ENCODE measurements at regions not wholly inside any gene's neighbourhood (a gene's known extent, or its start where the extent isn't known, plus 50 kb on each side); places are given as distances from the start of the nearest gene placed in this dataset.
"Not testable (repeated sequence)": the region's sequence is repeated elsewhere in the genome, so short reads cannot be mapped to it uniquely, and the experiment has no call there.

- peaks cover 0 to 4% (median 0%) of the 10 kb centered on the region in 5 donors for H3K27me3 Mint-ChIP-seq
- no peak overlapping the region for H3K4me3 Mint-ChIP-seq
- H3K27ac Mint-ChIP-seq = no peak overlapping the region
- H3K36me3 Mint-ChIP-seq = peaks cover 0 to 3% (median 0%) of the 10 kb centered on the region in 3 donors
- POLR2A ChIA-PET = no interaction called here
- ATAC-seq = no peak
- H3K4me1 Mint-ChIP-seq = peaks cover 10 to 17% (median 15%) of the 10 kb centered on the region in 4 donors
- H3K9me3 Mint-ChIP-seq = peaks cover 0 to 11% (median 0%) of the 10 kb centered on the region in 9 donors
- DNase-seq = no peak
Observed at GRCh38 chr21:35796844-35797243, 263.5 kb downstream of the SETD4 start.

- Mint-ChIP-seq H3K27ac (peak overlapping the region in 1 of 10 donors; percentile 7), H3K9me3 (peaks cover 0 to 12% (median 5%) of the 10 kb centered on the region in 9 donors)
- H3K4me3 Mint-ChIP-seq, DNase-seq, POLR2A ChIA-PET, H3K27me3 Mint-ChIP-seq, H3K36me3 Mint-ChIP-seq, H3K4me1 Mint-ChIP-seq, ATAC-seq: not testable (repeated sequence)
Observed at GRCh38 chr21:35794527-35794926, 265.8 kb downstream of the SETD4 start.

- H3K9me3 Mint-ChIP-seq = peaks cover 0 to 12% (median 5%) of the 10 kb centered on the region in 9 donors
- H3K27ac Mint-ChIP-seq = no peak overlapping the region
- H3K27me3 Mint-ChIP-seq = peaks cover 0 to 5% (median 1%) of the 10 kb centered on the region in 5 donors
- H3K4me1 Mint-ChIP-seq = no peaks in the 10 kb centered on the region
- H3K36me3 Mint-ChIP-seq = peaks cover 0 to 3% (median 0%) of the 10 kb centered on the region in 3 donors
- ATAC-seq (no peak), DNase-seq (no peak)
- H3K4me3 Mint-ChIP-seq = no peak overlapping the region
- POLR2A ChIA-PET = no interaction called here
Observed at GRCh38 chr21:35792569-35793305, 267.6 kb downstream of the SETD4 start.

GRCh38 chr21:35791541-35792325, 268.6 kb downstream of the SETD4 start:
- Mint-ChIP-seq H3K27ac (peak overlapping the region in 1 of 10 donors; percentile 52), H3K36me3 (peaks cover 0 to 8% (median 5%) of the 10 kb centered on the region in 3 donors), H3K4me3 (no peak overlapping the region), H3K27me3 (peaks cover 0 to 11% (median 1%) of the 10 kb centered on the region in 5 donors), H3K9me3 (peaks cover 0 to 12% (median 5%) of the 10 kb centered on the region in 9 donors), H3K4me1 (no peaks in the 10 kb centered on the region)
- POLR2A ChIA-PET = no interaction called here
- no peak for DNase-seq
- no peak for ATAC-seq

GRCh38 chr21:35783721-35784120, 276.6 kb downstream of the SETD4 start:
- Mint-ChIP-seq H3K9me3 (peaks cover 0 to 4% (median 0%) of the 10 kb centered on the region in 9 donors), H3K36me3 (peaks cover 0 to 12% (median 2%) of the 10 kb centered on the region in 3 donors), H3K27ac (no peak overlapping the region), H3K4me1 (no peaks in the 10 kb centered on the region), H3K4me3 (no peak overlapping the region), H3K27me3 (peaks cover 1 to 6% (median 5%) of the 10 kb centered on the region in 5 donors)
- DNase-seq (no peak), ATAC-seq (no peak)
- POLR2A ChIA-PET = no interaction called here

- ATAC-seq (no peak), DNase-seq (no peak)
- no peak overlapping the region for H3K4me3 Mint-ChIP-seq
- POLR2A ChIA-PET = no interaction called here
- H3K27ac Mint-ChIP-seq = no peak overlapping the region
- no peaks in the 10 kb centered on the region for H3K4me1 Mint-ChIP-seq
- H3K9me3 Mint-ChIP-seq = peaks cover 0 to 4% (median 0%) of the 10 kb centered on the region in 9 donors
- H3K36me3 Mint-ChIP-seq = peaks cover 0 to 12% (median 2%) of the 10 kb centered on the region in 3 donors
- peaks cover 5 to 10% (median 6%) of the 10 kb centered on the region in 5 donors for H3K27me3 Mint-ChIP-seq
Observed at GRCh38 chr21:35782667-35783066, 277.7 kb downstream of the SETD4 start.

GRCh38 chr21:35780983-35781382, 279.3 kb downstream of the SETD4 start:
- ATAC-seq = no peak
- Mint-ChIP-seq H3K9me3 (peaks cover 0 to 3% (median 0%) of the 10 kb centered on the region in 9 donors), H3K27me3 (peaks cover 4 to 10% (median 5%) of the 10 kb centered on the region in 5 donors), H3K36me3 (peaks cover 0 to 2% (median 0%) of the 10 kb centered on the region in 3 donors), H3K27ac (no peak overlapping the region), H3K4me1 (no peaks in the 10 kb centered on the region), H3K4me3 (no peak overlapping the region)
- POLR2A ChIA-PET = no interaction called here
- no peak for DNase-seq

- Mint-ChIP-seq H3K9me3 (no peaks in the 10 kb centered on the region), H3K27me3 (peaks cover 3 to 10% (median 4%) of the 10 kb centered on the region in 5 donors), H3K27ac (no peak overlapping the region), H3K4me1 (no peaks in the 10 kb centered on the region), H3K4me3 (no peak overlapping the region), H3K36me3 (no peaks in the 10 kb centered on the region)
- ATAC-seq (no peak), DNase-seq (no peak)
- POLR2A ChIA-PET = no interaction called here
Observed at GRCh38 chr21:35779690-35780570, 280.4 kb downstream of the SETD4 start.

- Mint-ChIP-seq H3K36me3 (no peaks in the 10 kb centered on the region), H3K4me3 (no peak overlapping the region), H3K9me3 (no peaks in the 10 kb centered on the region), H3K27ac (no peak overlapping the region), H3K27me3 (peaks cover 3 to 10% (median 4%) of the 10 kb centered on the region in 5 donors), H3K4me1 (no peaks in the 10 kb centered on the region)
- POLR2A ChIA-PET = no interaction called here
- no peak for ATAC-seq
- no peak for DNase-seq
Observed at GRCh38 chr21:35779167-35779566, 281.2 kb downstream of the SETD4 start.

GRCh38 chr21:35777081-35777480, 283.2 kb downstream of the SETD4 start:
- peak overlapping the region in 1 of 10 donors; percentile 21 for H3K27ac Mint-ChIP-seq
- no peaks in the 10 kb centered on the region for H3K4me1 Mint-ChIP-seq
- peaks cover 3 to 18% (median 4%) of the 10 kb centered on the region in 5 donors for H3K27me3 Mint-ChIP-seq
- no peaks in the 10 kb centered on the region for H3K36me3 Mint-ChIP-seq
- no peak overlapping the region for H3K4me3 Mint-ChIP-seq
- no peak for ATAC-seq
- POLR2A ChIA-PET = no interaction called here
- no peaks in the 10 kb centered on the region for H3K9me3 Mint-ChIP-seq
- no peak for DNase-seq

GRCh38 chr21:35775778-35776544, 284.4 kb downstream of the SETD4 start:
- no peaks in the 10 kb centered on the region for H3K36me3 Mint-ChIP-seq
- no peak overlapping the region for H3K27ac Mint-ChIP-seq
- peaks cover 3 to 18% (median 4%) of the 10 kb centered on the region in 5 donors for H3K27me3 Mint-ChIP-seq
- no peak for ATAC-seq
- H3K9me3 Mint-ChIP-seq = no peaks in the 10 kb centered on the region
- POLR2A ChIA-PET = no interaction called here
- no peaks in the 10 kb centered on the region for H3K4me1 Mint-ChIP-seq
- no peak overlapping the region for H3K4me3 Mint-ChIP-seq
- no peak for DNase-seq

Data from naive thymus-derived CD8-positive, alpha-beta T cell (primary cell).